22Rv1 (cell line): ENCODE measurements at regions not wholly inside any gene's neighbourhood (a gene's known extent, or its start where the extent isn't known, plus 50 kb on each side); places are given as distances from the start of the nearest gene placed in this dataset.

Experiments used
- H3K27ac ChIP-seq: fragments of 450-650 bp; 2 replicates; pipeline ENCODE4 v1.5.1; 2017
- CTCF ChIP-seq: fragments of 450-650 bp; IDR thresholded peaks from 2 replicates; pipeline ENCODE4 v1.5.1; 2017; ENCODE audit warnings: mild to moderate bottlenecking
- ZFX ChIP-seq: fragments of 450-650 bp; IDR thresholded peaks from 2 replicates; pipeline ENCODE4 v1.6.1; 2017; ENCODE audit warnings: antibody characterized with exemption, borderline replicate concordance

DNA sequence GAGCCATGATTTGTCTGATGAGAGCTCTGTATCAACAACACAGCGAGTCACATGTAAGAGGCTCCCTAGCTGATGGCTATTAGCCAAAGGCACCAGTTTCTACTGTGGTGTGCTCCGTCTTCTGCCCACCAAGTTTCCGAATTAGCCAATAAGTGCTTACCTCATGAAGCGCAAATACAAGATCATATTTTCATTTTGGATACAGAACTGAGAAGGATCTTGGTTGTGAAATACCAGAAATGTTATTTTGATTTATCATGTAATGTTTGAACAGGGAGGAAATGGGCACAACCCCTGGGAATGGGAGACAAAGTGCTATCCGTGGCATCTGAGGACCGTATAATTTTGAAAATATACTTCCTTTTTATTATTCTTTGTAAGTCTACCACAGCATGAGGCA lies 234.3 kb downstream of the DACT1 start:
- no peak for TF ChIP-seq ZFX
- TF ChIP-seq CTCF, result no peak
- H3K27ac ChIP-seq, result no peak overlapping the region

GRCh38 chr14:58873228-58873953 lies 235.6 kb downstream of the DACT1 start:
- no peak for TF ChIP-seq CTCF
- no peak for TF ChIP-seq ZFX
- no peak overlapping the region for H3K27ac ChIP-seq

- H3K27ac ChIP-seq, result no peak overlapping the region
- TF ChIP-seq CTCF, result no peak
Observed at GRCh38 chr14:58875613-58876012, 237.9 kb downstream of the DACT1 start.

- no peak overlapping the region for H3K27ac ChIP-seq
- TF ChIP-seq CTCF (no peak), ZFX (no peak)
Observed at GRCh38 chr14:58876608-58877007, 238.8 kb downstream of the DACT1 start.

DNA sequence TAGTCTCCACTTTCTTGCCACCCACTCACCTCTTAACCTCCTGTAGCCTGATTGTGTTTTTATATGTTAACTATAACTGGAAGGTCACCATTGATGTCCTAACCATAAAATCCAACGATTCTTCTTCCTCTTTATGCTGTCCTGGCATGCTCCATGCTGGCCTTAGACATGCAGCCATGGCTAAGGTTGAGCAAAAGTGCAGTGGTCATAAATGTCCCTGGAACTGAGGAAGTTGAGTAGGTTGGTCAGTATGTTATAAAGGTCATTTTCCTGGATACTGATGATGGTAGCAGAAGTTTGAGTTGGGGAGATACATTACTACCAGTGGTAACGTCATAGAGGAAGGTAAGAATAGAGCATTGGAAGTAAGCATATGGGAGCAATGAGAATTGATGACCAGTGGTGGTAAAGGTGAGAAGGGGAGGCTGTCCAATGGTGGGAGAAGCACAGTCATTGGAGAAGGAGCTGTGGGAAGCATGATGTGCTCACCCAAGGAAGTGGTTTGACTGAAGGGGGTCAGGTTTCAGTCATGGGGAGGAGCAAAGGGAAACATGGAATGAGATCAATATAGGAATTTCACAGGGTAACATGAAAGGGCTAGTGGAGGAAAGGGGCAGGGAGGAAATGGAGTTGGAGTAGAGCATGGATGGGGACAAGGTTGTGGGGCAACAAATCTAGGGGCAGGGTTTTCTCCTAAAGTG lies 240.8 kb downstream of the DACT1 start:
- TF ChIP-seq ZFX (no peak), CTCF (no peak)
- H3K27ac ChIP-seq, result no peak overlapping the region

- TF ChIP-seq ZFX (no peak), CTCF (no peak)
- H3K27ac ChIP-seq, result no peak overlapping the region
Observed at GRCh38 chr14:58881433-58881832, 243.7 kb downstream of the DACT1 start.

DNA sequence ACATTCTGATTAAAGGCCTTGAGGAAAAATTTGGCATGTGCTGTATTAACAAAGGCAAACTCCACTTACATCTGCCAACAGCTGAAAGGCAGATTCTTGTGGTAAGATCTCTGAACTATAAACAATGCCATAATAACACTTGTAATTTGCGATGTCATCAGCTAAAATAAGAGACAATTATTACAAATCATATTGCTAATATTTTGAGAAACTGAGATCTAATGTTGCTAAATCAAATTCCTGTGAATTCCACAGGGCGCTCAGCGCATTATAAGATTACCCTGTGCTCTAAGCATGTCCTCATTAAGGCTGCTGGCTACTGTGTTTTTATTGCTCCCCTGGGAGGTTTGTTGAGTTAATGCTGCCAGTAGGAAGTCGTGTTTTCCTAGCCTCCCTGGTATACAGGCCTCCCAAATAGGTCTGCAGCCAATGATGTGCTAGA lies 244.8 kb downstream of the DACT1 start:
- TF ChIP-seq CTCF (no peak), ZFX (no peak)
- H3K27ac ChIP-seq, result no peak overlapping the region
